ENCODE measurements at regions not wholly inside any gene's neighbourhood (a gene's known extent, or its start where the extent isn't known, plus 50 kb on each side); places are given as distances from the start of the nearest gene placed in this dataset.

DNA sequence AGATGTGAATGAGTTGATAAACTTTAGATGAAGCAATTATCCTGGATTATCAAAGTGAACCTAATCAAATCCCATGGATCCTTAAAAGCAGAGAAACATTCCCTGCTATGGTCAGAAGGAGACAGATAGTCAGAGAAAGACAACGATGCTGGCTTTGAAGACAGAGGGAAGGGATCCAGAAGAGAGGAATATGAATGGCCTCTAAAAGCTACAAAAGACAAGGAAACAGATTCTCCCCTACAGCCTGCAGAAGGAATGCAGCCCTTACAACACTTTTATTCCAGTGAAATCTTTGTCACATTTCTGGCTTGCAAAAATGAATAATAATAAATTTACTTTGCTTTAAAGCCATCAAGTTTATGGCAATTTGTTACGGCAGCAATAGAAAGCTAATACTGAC is 1164.2 kb downstream of the PCDH17 start:
- TF ChIP-seq TCF7 (IDR thresholded peaks at IDR 0.05; ENCODE audit: borderline replicate concordance) (no peak), GABPA (IDR thresholded peaks at IDR 0.05; ENCODE audit: low read depth) (no peak), KDM1A (IDR thresholded peaks at IDR 0.05; ENCODE audit: borderline replicate concordance) (no peak), BRCA1 (IDR thresholded peaks at IDR 0.05; ENCODE audit: low read depth, low read length) (no peak), POLR2A (IDR thresholded peaks at IDR 0.05; ENCODE audit: low read depth, low read length) (no peak), TAF1 (IDR thresholded peaks at IDR 0.05; ENCODE audit: borderline replicate concordance, low read depth, low read length) (no peak), SREBF2 (IDR thresholded peaks at IDR 0.05; ENCODE audit: low read length) (no peak), JUNB (IDR thresholded peaks at IDR 0.05) (no peak), LARP7 (IDR thresholded peaks at IDR 0.05) (no peak)
- TF ChIP-seq, protein P1, sequence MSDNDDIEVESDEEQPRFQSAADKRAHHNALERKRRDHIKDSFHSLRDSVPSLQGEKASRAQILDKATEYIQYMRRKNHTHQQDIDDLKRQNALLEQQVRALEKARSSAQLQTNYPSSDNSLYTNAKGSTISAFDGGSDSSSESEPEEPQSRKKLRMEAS (IDR thresholded peaks at IDR 0.05; ENCODE audit: low read depth, low read length) = no peak
- TF ChIP-seq, protein P2, sequence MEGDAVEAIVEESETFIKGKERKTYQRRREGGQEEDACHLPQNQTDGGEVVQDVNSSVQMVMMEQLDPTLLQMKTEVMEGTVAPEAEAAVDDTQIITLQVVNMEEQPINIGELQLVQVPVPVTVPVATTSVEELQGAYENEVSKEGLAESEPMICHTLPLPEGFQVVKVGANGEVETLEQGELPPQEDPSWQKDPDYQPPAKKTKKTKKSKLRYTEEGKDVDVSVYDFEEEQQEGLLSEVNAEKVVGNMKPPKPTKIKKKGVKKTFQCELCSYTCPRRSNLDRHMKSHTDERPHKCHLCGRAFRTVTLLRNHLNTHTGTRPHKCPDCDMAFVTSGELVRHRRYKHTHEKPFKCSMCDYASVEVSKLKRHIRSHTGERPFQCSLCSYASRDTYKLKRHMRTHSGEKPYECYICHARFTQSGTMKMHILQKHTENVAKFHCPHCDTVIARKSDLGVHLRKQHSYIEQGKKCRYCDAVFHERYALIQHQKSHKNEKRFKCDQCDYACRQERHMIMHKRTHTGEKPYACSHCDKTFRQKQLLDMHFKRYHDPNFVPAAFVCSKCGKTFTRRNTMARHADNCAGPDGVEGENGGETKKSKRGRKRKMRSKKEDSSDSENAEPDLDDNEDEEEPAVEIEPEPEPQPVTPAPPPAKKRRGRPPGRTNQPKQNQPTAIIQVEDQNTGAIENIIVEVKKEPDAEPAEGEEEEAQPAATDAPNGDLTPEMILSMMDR (IDR thresholded peaks at IDR 0.05 in 2 of 3, conservative IDR thresholded peaks at IDR 0.05 in 1 of 3; ENCODE audit: control insufficient read depth in 2 of 3, extremely low read depth in 1 of 3, insufficient read depth in 1 of 3, low read depth in 3 of 3, low read length in 3 of 3) = no peak
- TF ChIP-seq, protein P3, sequence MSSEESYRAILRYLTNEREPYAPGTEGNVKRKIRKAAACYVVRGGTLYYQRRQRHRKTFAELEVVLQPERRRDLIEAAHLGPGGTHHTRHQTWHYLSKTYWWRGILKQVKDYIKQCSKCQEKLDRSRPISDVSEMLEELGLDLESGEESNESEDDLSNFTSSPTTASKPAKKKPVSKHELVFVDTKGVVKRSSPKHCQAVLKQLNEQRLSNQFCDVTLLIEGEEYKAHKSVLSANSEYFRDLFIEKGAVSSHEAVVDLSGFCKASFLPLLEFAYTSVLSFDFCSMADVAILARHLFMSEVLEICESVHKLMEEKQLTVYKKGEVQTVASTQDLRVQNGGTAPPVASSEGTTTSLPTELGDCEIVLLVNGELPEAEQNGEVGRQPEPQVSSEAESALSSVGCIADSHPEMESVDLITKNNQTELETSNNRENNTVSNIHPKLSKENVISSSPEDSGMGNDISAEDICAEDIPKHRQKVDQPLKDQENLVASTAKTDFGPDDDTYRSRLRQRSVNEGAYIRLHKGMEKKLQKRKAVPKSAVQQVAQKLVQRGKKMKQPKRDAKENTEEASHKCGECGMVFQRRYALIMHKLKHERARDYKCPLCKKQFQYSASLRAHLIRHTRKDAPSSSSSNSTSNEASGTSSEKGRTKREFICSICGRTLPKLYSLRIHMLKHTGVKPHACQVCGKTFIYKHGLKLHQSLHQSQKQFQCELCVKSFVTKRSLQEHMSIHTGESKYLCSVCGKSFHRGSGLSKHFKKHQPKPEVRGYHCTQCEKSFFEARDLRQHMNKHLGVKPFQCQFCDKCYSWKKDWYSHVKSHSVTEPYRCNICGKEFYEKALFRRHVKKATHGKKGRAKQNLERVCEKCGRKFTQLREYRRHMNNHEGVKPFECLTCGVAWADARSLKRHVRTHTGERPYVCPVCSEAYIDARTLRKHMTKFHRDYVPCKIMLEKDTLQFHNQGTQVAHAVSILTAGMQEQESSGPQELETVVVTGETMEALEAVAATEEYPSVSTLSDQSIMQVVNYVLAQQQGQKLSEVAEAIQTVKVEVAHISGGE (CRISPR knock-in tag; IDR thresholded peaks at IDR 0.05) = no peak
